Neural crest cell (in vitro differentiated cells): ENCODE measurements at regions not wholly inside any gene's neighbourhood (a gene's known extent, or its start where the extent isn't known, plus 50 kb on each side); places are given as distances from the start of the nearest gene placed in this dataset.

Experiments used
- DNase-seq: peaks from one replicate; pipeline ENCODE4 v3.0.0; 2021; ENCODE audit warnings: low read depth, mixed read lengths, low spot score
- H3K27ac Mint-ChIP-seq: one replicate; pipeline ENCODE4 v1.8.0; 2021; ENCODE audit warnings: mild to moderate bottlenecking, mixed read lengths; ENCODE audit not compliant: unreplicated experiment
- H3K27me3 Mint-ChIP-seq: 2 replicates; pipeline ENCODE4 v1.8.0; 2021; ENCODE audit warnings: low read depth, mild to moderate bottlenecking, mixed read lengths
- H3K36me3 Mint-ChIP-seq: 2 replicates; pipeline ENCODE4 v1.8.0; 2021; ENCODE audit warnings: low read depth, mild to moderate bottlenecking, mixed read lengths
- H3K4me1 Mint-ChIP-seq: 2 replicates; pipeline ENCODE4 v1.8.0; 2021; ENCODE audit warnings: mixed read lengths
- H3K4me3 Mint-ChIP-seq: one replicate; pipeline ENCODE4 v1.8.0; 2021; ENCODE audit warnings: mild to moderate bottlenecking, mixed read lengths
- H3K9me3 Mint-ChIP-seq: 2 replicates; pipeline ENCODE4 v1.8.0; 2021; ENCODE audit warnings: mixed read lengths
- TF ChIP-seq, protein P1 (sequence below): fragments of 200-600 bp; sonication (generic); conservative IDR thresholded peaks from 2 replicates; pipeline ENCODE4 v1.5.0; 2021; ENCODE audit warnings: antibody characterized with exemption, mild to moderate bottlenecking

DNA sequence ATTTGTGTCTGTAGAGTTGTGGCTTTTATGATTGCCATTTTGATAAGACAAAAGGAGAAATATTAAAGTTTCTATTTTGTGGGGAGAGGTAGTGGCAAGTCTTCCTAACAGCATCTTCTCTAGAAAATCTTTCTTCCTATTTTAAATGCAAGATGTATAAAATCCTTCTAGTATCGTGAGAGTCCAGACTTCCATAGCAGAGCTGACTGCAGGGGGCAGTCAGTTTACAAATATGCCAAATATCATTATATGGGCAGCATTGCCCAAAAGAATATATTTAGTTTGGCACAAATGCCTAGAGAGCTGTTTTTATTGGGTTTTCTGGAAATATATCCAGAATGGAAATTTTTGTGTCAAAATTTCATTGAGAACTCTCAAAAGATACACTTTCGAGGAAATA lies 82.1 kb upstream of the ALDH1A1 start:
- Mint-ChIP-seq H3K27ac (no peak overlapping the region), H3K9me3 (no peaks in the 10 kb centered on the region), H3K36me3 (no peaks in the 10 kb centered on the region), H3K4me1 (peaks cover 19% of the 10 kb centered on the region), H3K27me3 (no peaks in the 10 kb centered on the region), H3K4me3 (no peak overlapping the region)
- TF ChIP-seq, protein P1, sequence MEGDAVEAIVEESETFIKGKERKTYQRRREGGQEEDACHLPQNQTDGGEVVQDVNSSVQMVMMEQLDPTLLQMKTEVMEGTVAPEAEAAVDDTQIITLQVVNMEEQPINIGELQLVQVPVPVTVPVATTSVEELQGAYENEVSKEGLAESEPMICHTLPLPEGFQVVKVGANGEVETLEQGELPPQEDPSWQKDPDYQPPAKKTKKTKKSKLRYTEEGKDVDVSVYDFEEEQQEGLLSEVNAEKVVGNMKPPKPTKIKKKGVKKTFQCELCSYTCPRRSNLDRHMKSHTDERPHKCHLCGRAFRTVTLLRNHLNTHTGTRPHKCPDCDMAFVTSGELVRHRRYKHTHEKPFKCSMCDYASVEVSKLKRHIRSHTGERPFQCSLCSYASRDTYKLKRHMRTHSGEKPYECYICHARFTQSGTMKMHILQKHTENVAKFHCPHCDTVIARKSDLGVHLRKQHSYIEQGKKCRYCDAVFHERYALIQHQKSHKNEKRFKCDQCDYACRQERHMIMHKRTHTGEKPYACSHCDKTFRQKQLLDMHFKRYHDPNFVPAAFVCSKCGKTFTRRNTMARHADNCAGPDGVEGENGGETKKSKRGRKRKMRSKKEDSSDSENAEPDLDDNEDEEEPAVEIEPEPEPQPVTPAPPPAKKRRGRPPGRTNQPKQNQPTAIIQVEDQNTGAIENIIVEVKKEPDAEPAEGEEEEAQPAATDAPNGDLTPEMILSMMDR: no peak
- no peak for DNase-seq

DNA sequence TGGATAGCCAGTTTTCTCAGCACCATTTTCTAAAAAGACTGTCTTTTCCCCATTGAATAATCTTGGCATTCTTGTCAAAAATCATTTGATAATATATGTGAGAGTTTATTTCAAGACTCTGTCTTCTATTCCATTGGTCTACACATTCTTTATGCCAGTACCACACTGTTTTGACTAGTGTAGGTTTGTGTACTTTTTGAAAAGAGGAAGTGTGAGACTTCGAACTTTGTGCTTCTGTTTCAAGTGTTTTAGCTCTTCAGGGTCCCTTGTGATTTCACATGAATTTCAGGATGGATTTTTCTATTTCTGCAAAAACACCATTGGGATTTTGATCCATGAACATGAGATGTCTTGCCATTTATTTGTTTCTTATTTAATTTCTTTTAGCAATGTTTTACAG lies 78.5 kb upstream of the ALDH1A1 start:
- H3K4me3 Mint-ChIP-seq: no peak overlapping the region
- no peaks in the 10 kb centered on the region for H3K27me3 Mint-ChIP-seq
- TF ChIP-seq, protein P1: no peak
- H3K4me1 Mint-ChIP-seq: no peaks in the 10 kb centered on the region
- H3K36me3 Mint-ChIP-seq: no peaks in the 10 kb centered on the region
- H3K9me3 Mint-ChIP-seq: no peaks in the 10 kb centered on the region
- H3K27ac Mint-ChIP-seq: no peak overlapping the region
- DNase-seq: no peak

DNA sequence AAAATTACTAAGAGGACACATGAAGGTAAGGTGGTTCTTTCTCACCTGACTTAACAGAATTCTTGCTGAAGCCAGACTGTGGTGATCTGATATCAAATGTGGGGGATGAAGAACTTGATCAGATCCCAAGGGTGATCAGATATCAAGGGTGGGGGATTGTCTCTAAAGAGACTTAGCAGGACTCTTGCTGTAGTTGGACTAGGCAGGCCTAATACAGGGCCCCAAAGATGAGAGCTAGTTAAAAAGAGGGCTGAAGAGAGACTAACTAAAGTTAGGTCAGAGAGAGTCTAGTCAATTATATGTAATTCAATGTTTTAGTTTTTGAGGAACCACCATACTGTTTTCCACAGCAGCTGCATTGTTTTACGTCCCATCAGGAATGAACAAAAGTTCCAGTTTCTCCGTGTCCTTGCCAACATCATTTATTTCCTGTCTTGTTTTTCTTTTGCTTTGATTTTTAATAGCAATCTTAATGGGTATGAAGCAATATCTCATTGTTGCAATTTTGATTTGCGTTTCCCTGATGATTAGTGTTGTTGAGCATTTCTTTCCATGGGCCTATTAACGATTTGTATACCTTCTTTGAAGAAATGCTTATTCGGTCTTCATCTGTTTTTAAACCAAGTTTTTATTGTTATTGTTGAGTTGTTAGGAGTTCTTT lies 77.6 kb upstream of the ALDH1A1 start:
- no peaks in the 10 kb centered on the region for H3K36me3 Mint-ChIP-seq
- DNase-seq: no peak
- TF ChIP-seq, protein P1: no peak
- no peaks in the 10 kb centered on the region for H3K27me3 Mint-ChIP-seq
- H3K9me3 Mint-ChIP-seq: no peaks in the 10 kb centered on the region
- H3K27ac Mint-ChIP-seq: no peak overlapping the region
- H3K4me3 Mint-ChIP-seq: no peak overlapping the region
- H3K4me1 Mint-ChIP-seq: no peaks in the 10 kb centered on the region

DNA sequence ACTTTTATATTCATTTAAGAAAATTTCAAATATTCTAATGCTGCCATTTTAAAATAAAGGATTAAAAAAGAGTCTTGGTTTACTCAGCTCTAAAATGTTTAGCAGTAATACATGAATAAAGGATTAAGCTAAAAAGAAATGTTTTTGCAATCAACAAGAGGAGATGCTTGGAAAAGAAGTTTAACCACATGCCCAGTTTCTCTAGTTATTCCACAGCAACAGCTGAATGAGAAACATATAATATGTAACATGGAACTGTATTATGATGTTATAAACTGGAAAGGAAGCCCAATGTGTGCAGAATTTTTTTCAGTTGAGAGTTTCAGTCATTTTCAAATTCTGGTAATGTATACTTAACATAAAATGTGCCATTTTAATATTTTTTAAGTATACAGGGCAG lies 76.5 kb upstream of the ALDH1A1 start:
- no peaks in the 10 kb centered on the region for H3K27me3 Mint-ChIP-seq

DNA sequence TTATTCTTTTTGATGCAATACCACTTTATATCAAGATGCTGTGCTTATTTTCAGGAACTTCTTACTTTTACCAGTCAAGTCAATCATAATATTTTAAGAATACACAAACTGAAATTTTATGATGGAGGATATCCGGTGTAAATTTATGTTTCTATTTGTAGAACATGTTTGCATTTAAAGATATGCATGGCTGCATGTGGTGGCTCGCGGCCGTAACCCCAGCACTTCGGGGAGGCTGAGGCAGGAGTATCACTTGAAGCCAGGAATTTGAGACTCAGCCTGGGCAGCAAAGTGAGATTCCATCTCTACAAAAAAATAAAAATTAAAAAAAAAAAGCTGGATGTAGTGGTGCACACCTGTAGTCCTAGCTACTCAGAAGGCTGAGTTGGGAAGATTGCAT lies 73.5 kb upstream of the ALDH1A1 start:
- TF ChIP-seq, protein P1: no peak
- Mint-ChIP-seq H3K27me3 (no peaks in the 10 kb centered on the region), H3K4me1 (no peaks in the 10 kb centered on the region)

More for the DNA sequence above, 76.5 kb upstream of the ALDH1A1 start:
- H3K4me3 Mint-ChIP-seq: no peak overlapping the region
- DNase-seq: no peak
- TF ChIP-seq, protein P1: no peak
- no peak overlapping the region for H3K27ac Mint-ChIP-seq
- H3K36me3 Mint-ChIP-seq: no peaks in the 10 kb centered on the region
- H3K9me3 Mint-ChIP-seq: no peaks in the 10 kb centered on the region
- no peaks in the 10 kb centered on the region for H3K4me1 Mint-ChIP-seq

More for the DNA sequence above, 73.5 kb upstream of the ALDH1A1 start:
- no peak for DNase-seq
- H3K27ac Mint-ChIP-seq: no peak overlapping the region
- H3K9me3 Mint-ChIP-seq: no peaks in the 10 kb centered on the region
- no peaks in the 10 kb centered on the region for H3K36me3 Mint-ChIP-seq
- no peak overlapping the region for H3K4me3 Mint-ChIP-seq
